H7 (cell line): ENCODE measurements at regions not wholly inside any gene's neighbourhood (a gene's known extent, or its start where the extent isn't known, plus 50 kb on each side); places are given as distances from the start of the nearest gene placed in this dataset.
A peak's percentile ranks its signal among the peaks of the same experiment; 100 is the strongest.

Source experiments
- DNase-seq: peaks from one replicate; pipeline ENCODE4 v3.0.0; 2012
- H3K27me3 ChIP-seq: 2 replicates; pipeline ENCODE4 v1.6.0; 2011; ENCODE audit warnings: mild to moderate bottlenecking, low read length; ENCODE audit not compliant: control insufficient read depth, insufficient read depth
- H3K36me3 ChIP-seq: replicated peaks from 2 replicates; pipeline ENCODE4 v1.5.1; 2011; ENCODE audit warnings: low read length; ENCODE audit not compliant: control insufficient read depth, insufficient read depth
- H3K4me3 ChIP-seq: 2 replicates; pipeline ENCODE4 v1.5.1; 2011; ENCODE audit warnings: low read depth, mild to moderate bottlenecking, control low read depth, low read length, moderate library complexity; ENCODE audit not compliant: insufficient read depth

DNA sequence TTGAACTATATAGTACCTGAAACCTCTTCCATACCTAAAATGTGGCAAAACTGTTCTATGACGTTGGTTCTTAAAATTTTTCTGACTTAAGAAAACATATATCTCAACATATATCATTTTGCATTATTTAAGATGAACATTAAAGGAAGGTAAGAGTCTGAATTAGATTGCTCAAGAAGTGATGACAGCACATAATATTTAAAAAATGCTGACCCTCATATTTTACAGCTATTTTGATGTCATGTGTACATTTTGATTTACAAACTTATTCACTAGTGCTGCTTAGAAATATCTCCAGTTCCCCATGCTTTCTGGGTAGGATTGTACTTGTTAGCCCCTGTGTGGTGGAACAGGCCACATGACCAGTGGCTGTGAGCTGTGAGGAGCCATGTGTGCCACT, 666.1 kb downstream of the SATB2 start:
- no peaks in the 10 kb centered on the region for H3K36me3 ChIP-seq
- no peaks in the 10 kb centered on the region for H3K27me3 ChIP-seq
- no peak overlapping the region for H3K4me3 ChIP-seq
- DNase-seq, result no peak

GRCh38 chr2:198788676-198789075, 669.1 kb downstream of the SATB2 start:
- peak; percentile 3 for DNase-seq
- H3K27me3 ChIP-seq, result no peaks in the 10 kb centered on the region
- H3K4me3 ChIP-seq, result no peak overlapping the region
- no peaks in the 10 kb centered on the region for H3K36me3 ChIP-seq

DNA sequence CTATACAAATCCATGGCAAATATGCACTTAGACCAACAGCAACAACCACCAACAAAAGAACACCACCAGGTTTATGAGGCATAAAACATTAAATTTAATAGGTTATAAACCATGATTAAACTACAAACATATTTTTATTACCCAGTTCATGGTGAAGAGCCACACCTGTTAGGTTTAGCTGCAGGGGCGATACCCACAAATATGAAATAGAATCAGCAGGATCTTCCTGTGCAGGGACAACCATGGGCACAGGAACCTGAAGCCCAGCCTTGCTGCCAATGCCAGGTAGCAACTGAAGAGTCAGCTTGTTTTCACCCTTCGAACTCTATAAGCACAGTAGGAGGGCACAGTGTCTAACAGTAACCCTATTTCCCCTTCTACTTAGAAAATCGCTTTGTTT, 675.0 kb downstream of the SATB2 start:
- H3K4me3 ChIP-seq, result no peak overlapping the region
- no peak for DNase-seq
- no peaks in the 10 kb centered on the region for H3K27me3 ChIP-seq
- no peaks in the 10 kb centered on the region for H3K36me3 ChIP-seq

GRCh38 chr2:198776616-198777406, 680.9 kb downstream of the SATB2 start:
- H3K27me3 ChIP-seq, result no peaks in the 10 kb centered on the region
- H3K4me3 ChIP-seq, result no peak overlapping the region
- H3K36me3 ChIP-seq, result no peaks in the 10 kb centered on the region
- DNase-seq, result no peak

DNA sequence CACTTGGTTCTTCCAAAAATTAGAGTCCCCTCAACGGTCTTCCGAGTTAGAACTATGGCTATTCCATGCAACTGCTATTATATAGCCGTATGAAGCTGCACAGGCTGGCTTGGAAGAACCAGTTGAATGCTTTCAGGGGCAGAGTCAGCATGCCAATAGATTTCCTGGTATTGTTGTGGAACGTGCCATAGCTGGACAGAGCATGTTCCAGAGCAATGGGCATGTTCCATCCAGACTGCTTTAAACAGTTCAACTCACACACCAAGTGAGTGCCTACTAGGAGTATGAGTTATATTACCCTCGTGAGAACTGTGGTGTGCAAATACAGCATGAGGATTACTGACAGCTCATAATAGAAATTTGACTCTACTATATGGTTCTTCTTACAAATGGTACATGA, 682.0 kb downstream of the SATB2 start:
- H3K36me3 ChIP-seq, result no peaks in the 10 kb centered on the region
- no peak overlapping the region for H3K4me3 ChIP-seq
- no peak for DNase-seq
- H3K27me3 ChIP-seq, result no peaks in the 10 kb centered on the region

GRCh38 chr2:198774576-198774975, 683.2 kb downstream of the SATB2 start:
- Histone ChIP-seq H3K4me3 (no peak overlapping the region), H3K27me3 (no peaks in the 10 kb centered on the region), H3K36me3 (no peaks in the 10 kb centered on the region)
- no peak for DNase-seq

- H3K27me3 ChIP-seq, result no peaks in the 10 kb centered on the region
- no peak for DNase-seq
- no peak overlapping the region for H3K4me3 ChIP-seq
- H3K36me3 ChIP-seq, result no peaks in the 10 kb centered on the region
Measured at GRCh38 chr2:198767694-198768093, 690.0 kb downstream of the SATB2 start.

DNA sequence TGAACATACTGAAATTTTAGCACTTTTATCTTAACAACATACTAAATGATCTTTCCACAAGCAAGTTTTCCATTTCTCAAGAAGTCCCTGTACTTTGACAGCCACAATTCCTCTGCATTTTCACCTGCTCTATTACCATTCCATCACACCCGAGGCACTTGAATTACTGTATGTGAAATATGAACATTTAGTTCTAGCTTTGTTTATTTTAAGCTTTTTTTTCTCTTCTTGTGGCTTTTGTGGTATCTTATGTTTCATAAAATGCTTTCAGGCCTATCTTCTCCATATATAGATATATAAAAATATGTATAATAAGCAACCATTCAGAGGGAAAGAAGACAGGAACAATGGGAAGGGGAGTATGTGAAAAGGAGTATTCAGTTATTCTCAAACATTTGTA, 693.9 kb downstream of the SATB2 start:
- no peaks in the 10 kb centered on the region for H3K36me3 ChIP-seq
- DNase-seq, result no peak
- no peak overlapping the region for H3K4me3 ChIP-seq
- no peaks in the 10 kb centered on the region for H3K27me3 ChIP-seq

DNA sequence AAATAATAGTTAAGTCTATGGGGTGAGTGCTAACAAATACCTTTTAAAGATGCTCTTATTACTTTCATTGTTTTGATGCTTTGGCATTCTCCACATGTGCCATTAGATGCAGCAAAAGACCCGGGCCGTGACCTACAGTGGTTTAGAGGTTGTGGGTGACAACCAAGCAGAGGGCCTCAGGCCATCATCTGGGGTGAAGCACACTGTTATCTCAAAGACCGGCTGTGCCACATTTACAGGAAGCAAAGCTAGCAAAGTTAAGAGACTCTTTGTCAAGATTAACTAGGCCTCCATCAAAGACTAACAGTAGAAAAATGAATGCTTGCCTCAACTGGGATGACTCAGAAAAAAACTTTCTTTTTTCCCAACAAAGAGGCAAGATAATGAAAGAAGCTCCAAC, 695.3 kb downstream of the SATB2 start:
- no peaks in the 10 kb centered on the region for H3K36me3 ChIP-seq
- DNase-seq, result no peak
- H3K27me3 ChIP-seq, result no peaks in the 10 kb centered on the region
- H3K4me3 ChIP-seq, result no peak overlapping the region

DNA sequence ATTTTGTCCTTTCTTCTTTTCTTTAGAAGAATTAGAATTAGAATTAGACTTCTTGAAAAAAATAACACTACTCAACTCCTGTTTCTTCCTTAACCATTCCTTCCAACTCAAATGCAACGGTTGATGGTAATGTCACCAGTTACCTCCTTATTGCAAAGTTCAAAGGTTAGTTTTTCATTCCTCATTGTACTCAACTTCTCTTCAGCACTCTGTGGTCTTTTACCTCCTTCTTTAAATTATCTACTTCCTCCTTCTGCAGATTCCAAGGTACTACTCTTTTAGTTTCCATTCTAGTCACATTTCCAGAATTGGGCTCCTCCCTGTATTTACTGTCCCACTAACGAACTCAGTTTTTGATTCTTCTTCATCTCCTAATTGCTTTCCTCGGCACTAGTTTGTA, 700.7 kb downstream of the SATB2 start:
- Histone ChIP-seq H3K4me3 (no peak overlapping the region), H3K36me3 (no peaks in the 10 kb centered on the region), H3K27me3 (no peaks in the 10 kb centered on the region)
- no peak for DNase-seq

- DNase-seq, result no peak
- no peaks in the 10 kb centered on the region for H3K36me3 ChIP-seq
- no peaks in the 10 kb centered on the region for H3K27me3 ChIP-seq
- no peak overlapping the region for H3K4me3 ChIP-seq
Measured at GRCh38 chr2:198756166-198756565, 701.6 kb downstream of the SATB2 start.

DNA sequence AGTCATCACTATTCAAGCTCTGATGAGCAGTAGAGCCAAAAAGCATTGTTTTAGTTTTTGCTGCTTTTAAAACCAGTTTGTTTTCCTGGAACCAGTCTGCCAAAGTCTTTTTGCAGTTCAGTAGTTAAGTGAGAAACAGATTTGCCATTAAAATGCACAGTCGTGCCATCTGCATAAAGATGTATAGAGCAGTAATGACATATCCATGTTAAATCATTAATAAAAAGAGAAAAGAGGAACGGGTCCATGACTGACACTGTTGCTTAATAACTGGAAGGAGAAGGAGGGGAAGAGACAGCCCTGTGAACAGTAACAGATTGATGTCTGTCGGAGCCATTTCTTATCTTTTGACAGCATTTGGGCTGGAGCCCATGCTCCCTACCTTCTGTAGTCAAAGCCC, 704.6 kb downstream of the SATB2 start:
- H3K4me3 ChIP-seq, result no peak overlapping the region
- no peaks in the 10 kb centered on the region for H3K27me3 ChIP-seq
- DNase-seq, result no peak
- H3K36me3 ChIP-seq, result no peaks in the 10 kb centered on the region

- Histone ChIP-seq H3K36me3 (no peaks in the 10 kb centered on the region), H3K4me3 (no peak overlapping the region)
- DNase-seq, result no peak
Measured at GRCh38 chr2:198749364-198749763, 708.4 kb downstream of the SATB2 start.

GRCh38 chr2:198731842-198732399, 725.8 kb downstream of the SATB2 start:
- DNase-seq, result no peak
- no peak overlapping the region for H3K4me3 ChIP-seq
- H3K27me3 ChIP-seq, result no peaks in the 10 kb centered on the region
- no peaks in the 10 kb centered on the region for H3K36me3 ChIP-seq

More at GRCh38 chr2:198749364-198749763, 708.4 kb downstream of the SATB2 start:
- H3K27me3 ChIP-seq, result no peaks in the 10 kb centered on the region

GRCh38 chr2:198720266-198720665, 737.5 kb downstream of the SATB2 start:
- no peak for DNase-seq
- Histone ChIP-seq H3K36me3 (no peaks in the 10 kb centered on the region), H3K27me3 (no peaks in the 10 kb centered on the region), H3K4me3 (no peak overlapping the region)
